ENCODE measurements at regions not wholly inside any gene's neighbourhood (a gene's known extent, or its start where the extent isn't known, plus 50 kb on each side); places are given as distances from the start of the nearest gene placed in this dataset.

DNA sequence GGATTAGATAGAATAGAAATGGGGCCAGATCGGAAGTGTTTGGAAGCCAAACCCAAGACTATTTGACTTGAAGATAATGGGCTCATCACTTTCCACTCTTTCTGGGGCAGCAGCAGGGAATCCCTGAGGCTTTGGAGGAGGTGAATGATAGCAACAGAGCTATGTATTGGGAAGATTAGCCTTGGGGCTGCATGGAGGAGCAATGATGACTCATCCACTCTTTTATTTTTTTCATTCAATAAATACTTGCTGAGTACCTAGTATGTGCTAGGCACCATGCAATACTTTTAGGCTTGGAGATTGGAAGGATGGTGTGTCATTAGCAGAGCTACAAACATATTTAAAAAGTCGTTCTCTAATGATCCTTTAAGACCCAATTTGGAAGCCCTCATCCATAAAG is 166.9 kb upstream of the FOXD3 start:
- no peaks in the 10 kb centered on the region for H3K4me1 ChIP-seq (ENCODE audit: control insufficient read depth in 2 of 2, insufficient read depth in 2 of 2, low read length in 2 of 2)
- H3K79me2 ChIP-seq (ENCODE audit: control insufficient read depth, insufficient read depth, low read length): no peaks in the 10 kb centered on the region
- intact Hi-C loops (cut with micrococcal nuclease): no loop called here
- no peak overlapping the region for H3K4me3 Mint-ChIP-seq
- no peak for DNase-seq
- TF ChIP-seq, protein P1, sequence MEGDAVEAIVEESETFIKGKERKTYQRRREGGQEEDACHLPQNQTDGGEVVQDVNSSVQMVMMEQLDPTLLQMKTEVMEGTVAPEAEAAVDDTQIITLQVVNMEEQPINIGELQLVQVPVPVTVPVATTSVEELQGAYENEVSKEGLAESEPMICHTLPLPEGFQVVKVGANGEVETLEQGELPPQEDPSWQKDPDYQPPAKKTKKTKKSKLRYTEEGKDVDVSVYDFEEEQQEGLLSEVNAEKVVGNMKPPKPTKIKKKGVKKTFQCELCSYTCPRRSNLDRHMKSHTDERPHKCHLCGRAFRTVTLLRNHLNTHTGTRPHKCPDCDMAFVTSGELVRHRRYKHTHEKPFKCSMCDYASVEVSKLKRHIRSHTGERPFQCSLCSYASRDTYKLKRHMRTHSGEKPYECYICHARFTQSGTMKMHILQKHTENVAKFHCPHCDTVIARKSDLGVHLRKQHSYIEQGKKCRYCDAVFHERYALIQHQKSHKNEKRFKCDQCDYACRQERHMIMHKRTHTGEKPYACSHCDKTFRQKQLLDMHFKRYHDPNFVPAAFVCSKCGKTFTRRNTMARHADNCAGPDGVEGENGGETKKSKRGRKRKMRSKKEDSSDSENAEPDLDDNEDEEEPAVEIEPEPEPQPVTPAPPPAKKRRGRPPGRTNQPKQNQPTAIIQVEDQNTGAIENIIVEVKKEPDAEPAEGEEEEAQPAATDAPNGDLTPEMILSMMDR (IDR thresholded peaks at IDR 0.05): no peak
- TF ChIP-seq EZH2 (IDR thresholded peaks at IDR 0.05; ENCODE audit: borderline replicate concordance, insufficient read depth, low read depth, low read length, poor library complexity, severe bottlenecking): no peak
- POLR2A ChIA-PET: no interaction called here
- H2AFZ ChIP-seq (ENCODE audit: insufficient read depth, low read depth, low read length, poor library complexity, severe bottlenecking): no peak overlapping the region
- H3K27me3 ChIP-seq (replicated peaks in 1 of 4; ENCODE audit: control extremely low read depth in 1 of 4, control insufficient read depth in 3 of 4, insufficient read depth in 4 of 4, low read length in 3 of 4): peaks cover 0 to 5% (median 0%) of the 10 kb centered on the region in 4 experiments
- H3K27me3 Mint-ChIP-seq: peaks cover 36% of the 10 kb centered on the region
- CTCF ChIA-PET: no interaction called here
- no peaks in the 10 kb centered on the region for H3K4me1 Mint-ChIP-seq
- H3K4me2 ChIP-seq (replicated peaks; ENCODE audit: low read depth, low read length, poor library complexity, severe bottlenecking): no peak overlapping the region
- H3K9me3 ChIP-seq (ENCODE audit: control extremely low read depth in 1 of 3, control insufficient read depth in 2 of 3, insufficient read depth in 1 of 3, low read length in 2 of 3): no peaks in the 10 kb centered on the region
- no peak overlapping the region for H3K9ac ChIP-seq (ENCODE audit: low read length)
- 94% methylated on average over 2 of the region's 2 CpGs for WGBS (ENCODE audit: insufficient coverage)
- H3K27ac Mint-ChIP-seq: no peak overlapping the region
- no peak overlapping the region for H3K4me3 ChIP-seq (ENCODE audit: control extremely low read depth in 1 of 5, extremely low read depth in 1 of 5, insufficient read depth in 1 of 5, low read depth in 2 of 5, low read length in 4 of 5)
- H3K36me3 ChIP-seq (replicated peaks in 1 of 2; ENCODE audit: control extremely low read depth in 1 of 2, control insufficient read depth in 1 of 2, extremely low read depth in 1 of 2, insufficient read depth in 2 of 2, low read length in 1 of 2): no peaks in the 10 kb centered on the region
- ATAC-seq (ENCODE audit: low read depth): no peak
- no peaks in the 10 kb centered on the region for H4K20me1 ChIP-seq (ENCODE audit: control insufficient read depth, insufficient read depth, low read length, poor library complexity, severe bottlenecking)
- H3K9me3 Mint-ChIP-seq (ENCODE audit: insufficient read depth): no peaks in the 10 kb centered on the region
- no peak overlapping the region for H3K27ac ChIP-seq (ENCODE audit: low read length in 2 of 2)

DNA sequence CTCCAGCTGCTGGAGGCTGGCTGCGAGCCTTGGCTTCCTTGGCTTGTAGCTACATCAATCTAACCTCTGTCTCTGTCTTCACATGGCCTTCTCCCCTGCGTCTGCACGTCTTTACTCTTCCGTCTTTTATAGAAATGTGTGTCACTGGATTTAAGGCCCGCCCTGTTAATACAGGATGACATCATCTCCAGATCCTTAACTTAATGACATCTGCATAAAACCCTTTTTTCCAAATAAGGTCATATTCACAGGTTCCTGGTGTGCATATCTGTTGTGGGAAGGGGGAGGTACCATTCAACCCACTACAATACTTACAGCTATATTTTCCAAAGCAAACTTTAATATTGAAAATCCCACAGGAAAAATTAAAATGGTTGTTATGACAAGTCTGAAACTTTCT is 165.3 kb upstream of the FOXD3 start:
- ChIA-PET POLR2A (no interaction called here), CTCF (no interaction called here)
- no peak overlapping the region for H3K4me3 Mint-ChIP-seq
- H3K36me3 ChIP-seq (replicated peaks in 1 of 2; ENCODE audit: control extremely low read depth in 1 of 2, control insufficient read depth in 1 of 2, extremely low read depth in 1 of 2, insufficient read depth in 2 of 2, low read length in 1 of 2): no peaks in the 10 kb centered on the region
- WGBS (ENCODE audit: insufficient coverage): 83% methylated on average over 1 of the region's 5 CpGs
- no peak overlapping the region for H3K4me3 ChIP-seq (ENCODE audit: control extremely low read depth in 1 of 5, extremely low read depth in 1 of 5, insufficient read depth in 1 of 5, low read depth in 2 of 5, low read length in 4 of 5)
- H3K27me3 ChIP-seq (replicated peaks in 1 of 4; ENCODE audit: control extremely low read depth in 1 of 4, control insufficient read depth in 3 of 4, insufficient read depth in 4 of 4, low read length in 3 of 4): no peaks in the 10 kb centered on the region
- no peak for DNase-seq
- H3K27ac Mint-ChIP-seq: no peak overlapping the region
- no peaks in the 10 kb centered on the region for H3K79me2 ChIP-seq (ENCODE audit: control insufficient read depth, insufficient read depth, low read length)
- H3K9me3 ChIP-seq (ENCODE audit: control extremely low read depth in 1 of 3, control insufficient read depth in 2 of 3, insufficient read depth in 1 of 3, low read length in 2 of 3): no peaks in the 10 kb centered on the region
- no peak overlapping the region for H2AFZ ChIP-seq (ENCODE audit: insufficient read depth, low read depth, low read length, poor library complexity, severe bottlenecking)
- intact Hi-C loops (cut with micrococcal nuclease): no loop called here
- H3K27me3 Mint-ChIP-seq: peaks cover 35% of the 10 kb centered on the region
- H4K20me1 ChIP-seq (ENCODE audit: control insufficient read depth, insufficient read depth, low read length, poor library complexity, severe bottlenecking): no peaks in the 10 kb centered on the region
- H3K4me1 ChIP-seq (ENCODE audit: control insufficient read depth in 2 of 2, insufficient read depth in 2 of 2, low read length in 2 of 2): no peaks in the 10 kb centered on the region
- H3K4me1 Mint-ChIP-seq: no peaks in the 10 kb centered on the region
- H3K27ac ChIP-seq (ENCODE audit: low read length in 2 of 2): no peak overlapping the region
- no peaks in the 10 kb centered on the region for H3K9me3 Mint-ChIP-seq (ENCODE audit: insufficient read depth)
- TF ChIP-seq, protein P1 (IDR thresholded peaks at IDR 0.05): no peak
- no peak for TF ChIP-seq EZH2 (IDR thresholded peaks at IDR 0.05; ENCODE audit: borderline replicate concordance, insufficient read depth, low read depth, low read length, poor library complexity, severe bottlenecking)
- ATAC-seq (ENCODE audit: low read depth): no peak
- no peak overlapping the region for H3K9ac ChIP-seq (ENCODE audit: low read length)
- H3K4me2 ChIP-seq (replicated peaks; ENCODE audit: low read depth, low read length, poor library complexity, severe bottlenecking): no peak overlapping the region

Data from B cell (primary cell).